GM19438 (cell line): ENCODE measurements at regions not wholly inside any gene's neighbourhood (a gene's known extent, or its start where the extent isn't known, plus 50 kb on each side); places are given as distances from the start of the nearest gene placed in this dataset.
"Not testable (repeated sequence)": the region's sequence is repeated elsewhere in the genome, so short reads cannot be mapped to it uniquely, and the experiment has no call there.

Source experiments
- ATAC-seq: cut with Tn5 transposase; IDR thresholded peaks from one replicate; pipeline ENCODE4 v1.9.1; 2021; ENCODE audit warnings: low read depth; ENCODE audit not compliant: unreplicated experiment

GRCh38 chr9:126164796-126165525 is 161.7 kb upstream of the MVB12B start:
- ATAC-seq: no peak

- no peak for ATAC-seq
Observed at GRCh38 chr9:126165755-126166154, 160.9 kb upstream of the MVB12B start.

GRCh38 chr9:126166291-126166690 is 160.3 kb upstream of the MVB12B start:
- ATAC-seq: no peak

DNA sequence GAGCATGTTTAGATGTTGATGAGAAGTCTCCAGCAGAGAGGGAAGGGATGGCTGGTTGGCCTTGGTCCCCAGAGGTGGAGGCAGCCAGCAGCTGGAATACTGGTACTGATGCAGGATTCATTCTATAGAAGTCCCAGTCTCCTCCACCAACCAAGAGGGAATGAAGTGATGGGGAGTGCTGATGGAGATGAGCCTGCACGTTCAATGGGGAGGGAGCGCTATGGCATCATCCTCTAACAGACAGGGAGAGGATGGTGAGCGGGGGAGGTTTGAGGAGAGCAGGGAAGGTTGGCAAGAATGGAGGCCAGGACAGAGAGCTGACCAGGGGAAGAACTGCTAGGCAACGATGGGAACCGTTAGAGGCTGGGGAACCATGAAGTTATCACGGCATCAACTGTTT is 159.8 kb upstream of the MVB12B start:
- no peak for ATAC-seq

DNA sequence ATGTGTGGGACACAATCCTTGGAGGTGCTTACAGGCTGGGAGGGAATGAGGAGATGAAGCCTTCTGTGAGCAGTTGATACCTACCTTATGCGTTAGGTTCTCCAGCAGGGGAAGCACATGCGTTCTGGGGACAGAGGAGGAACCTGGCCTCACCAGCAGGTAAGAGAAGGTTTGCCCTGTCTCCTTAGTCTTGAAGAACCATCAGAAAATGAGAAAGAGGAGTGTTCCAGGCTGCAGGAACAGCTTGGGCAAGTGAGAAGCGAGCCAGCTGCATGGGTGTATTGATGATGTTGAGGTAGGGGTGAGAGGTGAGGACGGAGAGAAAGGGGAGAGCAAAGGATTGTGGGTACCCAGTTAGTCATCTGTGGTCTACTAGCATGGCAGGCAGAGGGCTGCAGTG is 156.9 kb upstream of the MVB12B start:
- no peak for ATAC-seq

DNA sequence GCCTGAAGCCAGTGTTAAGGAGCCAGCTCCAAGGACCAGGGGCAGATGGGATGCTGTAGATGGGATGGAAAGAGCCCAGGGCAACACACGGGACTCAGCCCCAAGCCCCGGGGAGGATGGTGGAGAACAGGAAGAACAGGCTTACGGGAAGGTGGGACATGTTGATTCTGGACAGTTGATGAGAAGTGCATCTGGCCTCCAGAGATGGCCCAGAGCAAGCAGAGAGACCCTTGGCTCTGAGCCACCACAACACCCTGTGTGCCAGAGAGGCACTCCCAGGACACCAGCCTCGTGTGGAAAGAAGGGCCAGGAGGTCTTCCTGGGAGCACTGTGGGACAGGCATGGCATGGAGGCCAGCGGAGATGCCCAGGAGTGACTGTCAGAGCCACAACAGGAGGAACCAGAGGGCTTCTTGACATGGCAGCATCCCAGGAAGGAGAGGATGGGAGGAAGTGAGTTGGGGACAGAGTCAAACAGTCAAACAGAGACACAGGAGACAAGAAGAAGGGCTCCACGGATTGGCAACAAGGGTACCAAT is 156.3 kb upstream of the MVB12B start:
- no peak for ATAC-seq

GRCh38 chr9:126171641-126172040 is 155.0 kb upstream of the MVB12B start:
- no peak for ATAC-seq

DNA sequence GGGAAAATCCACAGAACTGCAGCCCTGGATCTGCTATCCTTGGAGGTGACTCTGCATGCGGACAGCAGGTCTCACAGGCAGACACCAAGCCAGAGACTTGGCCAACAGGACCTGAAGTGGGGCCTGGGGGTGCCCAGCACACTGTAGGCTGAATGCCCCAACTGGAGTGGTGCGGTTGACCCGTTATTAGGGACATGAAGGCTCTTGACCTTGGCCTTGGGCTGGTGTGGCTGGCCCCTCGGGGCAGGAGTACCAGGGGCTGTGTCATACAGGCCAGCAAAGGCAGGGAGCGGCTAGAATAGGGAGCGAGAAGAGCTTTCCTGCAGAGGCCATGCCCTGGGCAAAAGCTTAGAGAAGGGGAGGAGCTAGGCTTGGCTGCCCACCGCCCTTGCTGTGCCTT is 153.2 kb upstream of the MVB12B start:
- ATAC-seq: no peak

DNA sequence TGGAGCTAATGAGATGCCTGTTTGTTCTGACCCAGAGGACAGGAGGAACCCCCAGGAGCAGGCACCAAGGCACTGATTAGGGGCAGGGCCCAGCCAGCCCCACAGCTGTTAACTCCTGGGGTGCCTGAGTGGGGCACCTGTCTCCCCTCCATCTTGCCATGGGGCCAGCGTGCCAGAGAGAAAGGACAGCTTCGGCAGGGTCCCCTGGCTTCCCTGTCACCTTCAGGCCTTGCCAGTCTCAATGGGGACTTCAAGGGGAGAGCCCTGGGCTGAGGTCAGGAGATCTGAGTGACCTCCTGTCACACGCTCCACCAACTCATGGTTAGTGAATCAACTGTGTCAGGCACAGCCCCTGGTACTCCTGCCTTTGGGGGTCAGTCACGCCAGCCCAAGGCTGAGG is 152.7 kb upstream of the MVB12B start:
- no peak for ATAC-seq

GRCh38 chr9:126183266-126183665 is 143.4 kb upstream of the MVB12B start:
- no peak for ATAC-seq

DNA sequence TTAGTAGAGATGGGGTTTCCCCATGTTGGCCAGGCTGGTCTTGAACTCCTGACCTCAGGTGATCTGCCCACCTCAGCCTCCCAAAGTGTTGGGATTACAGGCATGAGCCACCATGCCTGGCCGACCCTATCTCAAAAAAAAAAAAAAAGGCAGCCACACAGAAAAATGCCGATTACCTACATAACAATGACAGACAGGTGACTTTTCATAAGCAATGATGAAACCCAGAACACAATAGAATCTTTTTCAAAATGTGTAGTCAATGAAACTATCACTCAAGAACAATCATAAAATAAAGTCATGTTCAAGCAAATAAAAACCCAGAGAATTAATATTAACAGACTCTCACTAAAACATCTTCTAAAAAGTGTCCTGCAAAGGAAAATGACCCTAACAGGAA is 135.6 kb upstream of the MVB12B start:
- not testable (repeated sequence) for ATAC-seq

GRCh38 chr9:126198854-126199253 is 127.8 kb upstream of the MVB12B start:
- no peak for ATAC-seq

GRCh38 chr9:126203313-126203712 is 123.3 kb upstream of the MVB12B start:
- ATAC-seq: no peak

- no peak for ATAC-seq
Observed at GRCh38 chr9:126204197-126204596, 122.4 kb upstream of the MVB12B start.

GRCh38 chr9:126204708-126205225 is 121.9 kb upstream of the MVB12B start:
- no peak for ATAC-seq

GRCh38 chr9:126205265-126205664 is 121.4 kb upstream of the MVB12B start:
- ATAC-seq: no peak

GRCh38 chr9:126205845-126206498 is 120.7 kb upstream of the MVB12B start:
- ATAC-seq: no peak

DNA sequence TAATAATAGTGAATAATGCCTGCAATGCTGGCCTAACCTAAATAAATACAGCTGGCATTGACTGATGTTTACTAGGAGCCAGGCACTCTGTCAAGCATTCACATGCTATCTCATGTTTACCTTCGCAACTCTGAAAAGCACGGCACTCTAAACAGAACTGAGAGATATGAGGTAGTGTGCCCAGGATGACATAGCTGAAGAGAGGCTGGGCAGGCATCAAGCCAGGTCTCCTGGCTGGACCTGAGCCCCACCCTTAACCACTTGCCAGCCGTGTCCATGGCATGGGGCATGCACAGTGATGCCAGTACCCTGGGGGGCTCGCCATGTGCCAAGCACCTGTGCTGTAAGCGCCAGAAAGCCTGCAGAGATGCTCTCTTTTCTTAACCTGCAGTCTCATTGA is 119.4 kb upstream of the MVB12B start:
- ATAC-seq: no peak

DNA sequence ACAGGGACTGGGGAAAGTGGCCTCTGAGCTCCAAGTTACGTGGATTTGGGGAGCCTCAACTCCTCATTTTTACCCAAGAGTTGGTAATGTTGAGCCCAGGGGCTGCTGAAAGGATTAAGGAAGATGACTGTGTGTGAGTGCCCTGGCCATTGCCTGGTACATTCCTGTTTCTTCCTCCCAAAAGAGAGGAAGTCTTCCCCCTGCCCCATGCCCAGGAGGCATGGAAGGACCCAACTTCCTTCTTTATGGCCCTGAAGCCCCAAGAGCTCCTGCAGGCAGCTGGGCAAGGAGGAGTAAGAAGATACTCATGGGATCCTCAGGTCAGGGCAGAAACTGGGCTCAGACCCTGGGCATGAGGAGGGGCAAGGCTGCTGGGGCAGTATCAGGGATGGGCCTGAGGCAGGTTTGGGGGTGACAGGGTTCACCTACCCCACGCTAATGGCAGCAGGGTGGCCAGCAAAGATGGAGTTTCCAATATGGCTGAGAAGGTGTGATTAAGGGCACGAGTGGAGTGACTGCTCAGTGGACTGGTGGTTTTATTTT is 118.3 kb upstream of the MVB12B start:
- no peak for ATAC-seq

DNA sequence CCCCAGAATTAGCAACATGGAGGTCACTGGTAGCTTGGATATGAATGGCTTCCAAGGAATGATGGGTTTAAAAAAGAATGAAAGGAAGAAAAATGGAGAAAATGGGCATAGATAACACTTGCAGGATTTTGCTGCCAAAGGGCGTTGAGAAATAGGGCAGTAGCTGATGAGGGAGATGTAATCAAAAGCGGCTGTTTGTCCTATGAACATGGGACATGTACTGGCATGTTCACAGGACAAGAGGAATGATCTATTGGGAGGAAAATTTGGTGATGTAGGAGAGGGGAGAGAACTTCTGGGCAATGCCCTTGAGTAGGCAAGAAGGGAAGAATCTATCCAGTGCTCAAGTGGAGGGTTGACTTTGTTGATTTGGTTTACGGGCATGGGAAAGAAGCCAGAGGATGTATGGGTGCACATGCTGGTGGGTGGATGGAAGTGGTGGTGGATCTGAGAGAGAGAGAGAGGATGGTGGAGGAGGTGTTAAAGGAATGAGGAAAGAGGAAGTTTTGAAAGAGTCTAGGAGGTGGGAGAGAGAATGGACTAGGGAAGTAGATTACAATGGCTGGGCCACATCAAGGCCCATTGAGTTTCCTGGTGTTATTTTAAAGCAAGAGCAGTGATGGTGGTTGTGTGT is 115.1 kb upstream of the MVB12B start:
- no peak for ATAC-seq

DNA sequence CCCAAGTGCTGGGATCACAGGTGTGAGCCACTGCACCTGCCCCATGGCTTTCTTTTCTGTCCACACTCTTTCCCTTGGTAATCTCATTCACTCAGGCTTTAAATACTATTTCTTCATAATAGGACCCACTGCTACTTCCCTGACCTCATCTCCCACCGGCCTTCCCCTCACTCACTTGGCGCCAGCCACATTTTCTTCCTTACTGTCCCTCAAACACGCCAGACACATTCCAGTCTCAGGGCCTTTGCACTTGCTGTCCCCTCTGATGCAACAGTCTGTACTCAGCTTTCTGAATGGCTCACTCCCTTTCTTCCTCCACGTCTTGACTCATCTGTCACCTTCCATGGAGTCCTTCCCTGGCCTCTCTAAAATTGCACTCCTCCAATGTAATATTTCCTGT is 111.1 kb upstream of the MVB12B start:
- no peak for ATAC-seq
